ENCODE measurements at regions not wholly inside any gene's neighbourhood (a gene's known extent, or its start where the extent isn't known, plus 50 kb on each side); places are given as distances from the start of the nearest gene placed in this dataset.
"Not testable (repeated sequence)": the region's sequence is repeated elsewhere in the genome, so short reads cannot be mapped to it uniquely, and the experiment has no call there.

- DNase-seq = no peak
Observed at GRCh38 chr17:53631486-53631885, 191.2 kb upstream of the KIF2B start.

GRCh38 chr17:53630638-53631037, 192.1 kb upstream of the KIF2B start:
- DNase-seq = no peak

- no peak for DNase-seq
Observed at GRCh38 chr17:53630115-53630514, 192.6 kb upstream of the KIF2B start.

- DNase-seq = no peak
Observed at GRCh38 chr17:53629188-53629587, 193.5 kb upstream of the KIF2B start.

- DNase-seq = no peak
Observed at GRCh38 chr17:53628011-53628410, 194.7 kb upstream of the KIF2B start.

GRCh38 chr17:53627511-53627910, 195.2 kb upstream of the KIF2B start:
- DNase-seq = no peak

- no peak for DNase-seq
Observed at GRCh38 chr17:53626286-53626685, 196.4 kb upstream of the KIF2B start.

- DNase-seq = no peak
Observed at GRCh38 chr17:53619025-53619424, 203.7 kb upstream of the KIF2B start.

- DNase-seq = not testable (repeated sequence)
Observed at GRCh38 chr17:53608208-53608607, 214.5 kb upstream of the KIF2B start.

- no peak for DNase-seq
Observed at GRCh38 chr17:53607475-53607874, 215.3 kb upstream of the KIF2B start.

- no peak for DNase-seq
Observed at GRCh38 chr17:53588317-53588716, 234.4 kb upstream of the KIF2B start.

GRCh38 chr17:53574038-53574437, 248.7 kb upstream of the KIF2B start:
- no peak for DNase-seq

- DNase-seq = no peak
Observed at GRCh38 chr17:53571342-53571741, 251.4 kb upstream of the KIF2B start.

- no peak for DNase-seq
Observed at GRCh38 chr17:53570731-53571130, 252.0 kb upstream of the KIF2B start.

- no peak for DNase-seq
Observed at GRCh38 chr17:53560953-53561352, 261.8 kb upstream of the KIF2B start.

GRCh38 chr17:53548252-53548651, 274.5 kb upstream of the KIF2B start:
- DNase-seq = no peak

- DNase-seq = no peak
Observed at GRCh38 chr17:53543472-53543871, 279.3 kb upstream of the KIF2B start.

- DNase-seq = no peak
Observed at GRCh38 chr17:53538129-53538617, 284.6 kb upstream of the KIF2B start.

- DNase-seq = no peak
Observed at GRCh38 chr17:53527473-53527872, 295.3 kb upstream of the KIF2B start.

- no peak for DNase-seq
Observed at GRCh38 chr17:53525590-53525989, 297.1 kb upstream of the KIF2B start.

- DNase-seq = peak in 1 of 3 experiments; percentile 4
Observed at GRCh38 chr17:53516636-53517035, 306.1 kb upstream of the KIF2B start.

GRCh38 chr17:53499277-53499676, 323.4 kb upstream of the KIF2B start:
- DNase-seq = no peak

- no peak for DNase-seq
Observed at GRCh38 chr17:53496356-53496755, 326.4 kb upstream of the KIF2B start.

GRCh38 chr17:53492532-53492931, 330.2 kb upstream of the KIF2B start:
- DNase-seq = no peak

GRCh38 chr17:53490447-53490968, 332.2 kb upstream of the KIF2B start:
- no peak for DNase-seq

GRCh38 chr17:53483704-53484103, 339.0 kb upstream of the KIF2B start:
- no peak for DNase-seq
